Liver (tissue), 8 donors: ENCODE measurements at regions not wholly inside any gene's neighbourhood (a gene's known extent, or its start where the extent isn't known, plus 50 kb on each side); places are given as distances from the start of the nearest gene placed in this dataset.
A peak's percentile ranks its signal among the peaks of the same experiment; 100 is the strongest.
"Not testable (repeated sequence)": the region's sequence is repeated elsewhere in the genome, so short reads cannot be mapped to it uniquely, and the experiment has no call there.

ENCODE experiments used
- DNase-seq: peaks from one replicate; pipeline ENCODE4 v3.0.0-alpha.2; 2017; ENCODE audit warnings: low spot score
- H3K27ac ChIP-seq, 2 donors: one replicate each; pipeline ENCODE4 v1.7.0; 2013; ENCODE audit warnings: inconsistent platforms in 2 of 2, low read length in 2 of 2, control low read depth in 1 of 2, low read depth in 1 of 2, mild to moderate bottlenecking in 1 of 2
- H3K27me3 ChIP-seq, 4 donors: one replicate each; pipeline versions ENCODE4 v1.6.1 to v1.7.0; 2013; ENCODE audit warnings: low read length in 3 of 4, inconsistent platforms in 1 of 4, mild to moderate bottlenecking in 1 of 4, moderate library complexity in 1 of 4; ENCODE audit not compliant: control insufficient read depth in 4 of 4, insufficient read depth in 4 of 4
- H3K36me3 ChIP-seq, 4 donors: one replicate each; pipeline versions ENCODE4 v1.6.1 to v1.7.0; 2013; ENCODE audit warnings: low read length in 3 of 4, mild to moderate bottlenecking in 3 of 4, low read depth in 1 of 4, moderate library complexity in 1 of 4; ENCODE audit not compliant: control insufficient read depth in 4 of 4, insufficient read depth in 3 of 4
- H3K4me1 ChIP-seq, 4 donors: one replicate each; pipeline versions ENCODE4 v1.6.1 to v1.7.0; 2013; ENCODE audit warnings: low read length in 3 of 4, mild to moderate bottlenecking in 3 of 4, moderate library complexity in 1 of 4; ENCODE audit not compliant: control insufficient read depth in 4 of 4, insufficient read depth in 4 of 4
- H3K4me3 ChIP-seq, 3 donors: one replicate each; pipeline versions ENCODE4 v1.6.1 to v1.7.0; 2013; ENCODE audit warnings: low read length in 3 of 3, control low read depth in 1 of 3, low read depth in 1 of 3, mild to moderate bottlenecking in 1 of 3
- H3K9ac ChIP-seq, 2 donors: one replicate each; pipeline ENCODE4 v1.7.0; 2013; ENCODE audit warnings: low read length in 2 of 2, mild to moderate bottlenecking in 2 of 2, moderate library complexity in 2 of 2, control low read depth in 1 of 2, low read depth in 1 of 2
- H3K9me3 ChIP-seq, 4 donors: one replicate each; pipeline versions ENCODE4 v1.6.1 to v1.7.0; 2013; ENCODE audit warnings: low read length in 3 of 4; ENCODE audit not compliant: control insufficient read depth in 4 of 4
- ATF3 ChIP-seq: IDR thresholded peaks from 2 replicates; pipeline ENCODE4 v1.6.1; 2016; ENCODE audit warnings: antibody characterized with exemption
- EGR1 ChIP-seq, 2 donors: IDR thresholded peaks; 2 replicates each; pipeline ENCODE4 v1.6.1; 2016 to 2018; ENCODE audit warnings: antibody characterized with exemption in 2 of 2, low read depth in 2 of 2
- FOXA1 ChIP-seq: IDR thresholded peaks from 2 replicates; pipeline ENCODE4 v1.6.1; 2016; ENCODE audit warnings: antibody characterized with exemption
- FOXA2 ChIP-seq: IDR thresholded peaks from 2 replicates; pipeline ENCODE4 v1.6.1; 2016; ENCODE audit warnings: antibody characterized with exemption
- GABPA ChIP-seq, 2 donors: IDR thresholded peaks in 1 of 2; conservative IDR thresholded peaks in 1 of 2; 2 replicates each; pipeline ENCODE4 v1.6.1; 2016; ENCODE audit warnings: antibody characterized with exemption in 2 of 2, mild to moderate bottlenecking in 1 of 2, moderate library complexity in 1 of 2
- HNF4A ChIP-seq, 2 donors: conservative IDR thresholded peaks; 2 replicates each; pipeline ENCODE4 v1.6.1; 2016; ENCODE audit warnings: antibody characterized with exemption in 2 of 2, mild to moderate bottlenecking in 2 of 2
- HNF4G ChIP-seq: IDR thresholded peaks from 2 replicates; pipeline ENCODE4 v1.6.1; 2016; ENCODE audit warnings: antibody characterized with exemption
- JUND ChIP-seq, 2 donors: IDR thresholded peaks; 2 replicates each; pipeline ENCODE4 v1.6.1; 2016; ENCODE audit warnings: antibody characterized with exemption in 2 of 2
- NR2F2 ChIP-seq: IDR thresholded peaks from 2 replicates; pipeline ENCODE4 v1.6.1; 2016; ENCODE audit warnings: antibody characterized with exemption
- RAD21 ChIP-seq, 2 donors: IDR thresholded peaks; 2 replicates each; pipeline ENCODE4 v1.6.1; 2016; ENCODE audit warnings: antibody characterized with exemption in 2 of 2, mild to moderate bottlenecking in 2 of 2
- RXRA ChIP-seq, 2 donors: IDR thresholded peaks; 2 replicates each; pipeline ENCODE4 v1.6.1; 2017 to 2018; ENCODE audit warnings: antibody characterized with exemption in 2 of 2, mild to moderate bottlenecking in 1 of 2
- TAF1 ChIP-seq: conservative IDR thresholded peaks from 2 replicates; pipeline ENCODE4 v1.6.1; 2016; ENCODE audit warnings: antibody characterized with exemption, mild to moderate bottlenecking
- YY1 ChIP-seq: IDR thresholded peaks from 2 replicates; pipeline ENCODE4 v1.6.1; 2016; ENCODE audit warnings: antibody characterized with exemption, mild to moderate bottlenecking
- ZBTB33 ChIP-seq: IDR thresholded peaks from 2 replicates; pipeline ENCODE4 v1.6.1; 2016; ENCODE audit warnings: antibody characterized with exemption
- WGBS: extraction: QIAGEN DNeasy Blood & Tissue Kit; methylation state at CpG from one replicate; pipeline ENCODE4 v1.1.7; 2013; 5-methylcytosine and 5-hydroxymethylcytosine counted together
- TF ChIP-seq, protein P1 (sequence below): fragments of 150-350 bp; IDR thresholded peaks from 2 replicates; pipeline ENCODE4 v1.5.1; 2017; ENCODE audit warnings: improper control_type of control experiment, low read depth, low read length; ENCODE audit not compliant: missing input control
- donor health status: healthy.
- donor health status: healthy.
- donor health status: healthy.
- donor health status: healthy.
- donor health status: healthy.

DNA sequence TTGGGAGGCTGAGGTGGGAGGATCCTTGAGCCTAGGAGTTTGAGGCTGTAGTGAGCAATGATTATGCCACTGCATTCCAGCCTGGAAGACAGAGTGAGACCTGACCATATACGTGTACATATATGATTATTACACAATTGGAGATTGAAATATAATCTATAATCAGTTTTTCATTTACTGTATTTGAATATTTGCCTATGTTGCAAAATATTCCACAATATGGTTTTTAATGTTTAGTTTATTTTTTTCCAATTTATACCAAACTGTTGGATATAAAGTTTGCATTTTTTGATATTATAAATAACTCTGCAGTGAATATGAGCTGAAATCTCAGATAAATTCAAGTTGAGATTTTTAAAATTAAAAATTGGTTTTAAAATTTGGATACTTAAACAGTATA lies 79.6 kb upstream of the SIRPG start:
- H3K9me3 ChIP-seq, result no peaks in the 10 kb centered on the region
- H3K27ac ChIP-seq, result no peak overlapping the region
- WGBS, result 78% methylated on average over 1 of the region's 1 CpG
- H3K9ac ChIP-seq, result no peak overlapping the region
- TF ChIP-seq FOXA2, result no peak
- TF ChIP-seq HNF4G, result no peak
- no peaks in the 10 kb centered on the region for H3K4me1 ChIP-seq
- DNase-seq, result no peak
- no peak overlapping the region for H3K4me3 ChIP-seq
- no peaks in the 10 kb centered on the region for H3K27me3 ChIP-seq
- no peaks in the 10 kb centered on the region for H3K36me3 ChIP-seq

DNA sequence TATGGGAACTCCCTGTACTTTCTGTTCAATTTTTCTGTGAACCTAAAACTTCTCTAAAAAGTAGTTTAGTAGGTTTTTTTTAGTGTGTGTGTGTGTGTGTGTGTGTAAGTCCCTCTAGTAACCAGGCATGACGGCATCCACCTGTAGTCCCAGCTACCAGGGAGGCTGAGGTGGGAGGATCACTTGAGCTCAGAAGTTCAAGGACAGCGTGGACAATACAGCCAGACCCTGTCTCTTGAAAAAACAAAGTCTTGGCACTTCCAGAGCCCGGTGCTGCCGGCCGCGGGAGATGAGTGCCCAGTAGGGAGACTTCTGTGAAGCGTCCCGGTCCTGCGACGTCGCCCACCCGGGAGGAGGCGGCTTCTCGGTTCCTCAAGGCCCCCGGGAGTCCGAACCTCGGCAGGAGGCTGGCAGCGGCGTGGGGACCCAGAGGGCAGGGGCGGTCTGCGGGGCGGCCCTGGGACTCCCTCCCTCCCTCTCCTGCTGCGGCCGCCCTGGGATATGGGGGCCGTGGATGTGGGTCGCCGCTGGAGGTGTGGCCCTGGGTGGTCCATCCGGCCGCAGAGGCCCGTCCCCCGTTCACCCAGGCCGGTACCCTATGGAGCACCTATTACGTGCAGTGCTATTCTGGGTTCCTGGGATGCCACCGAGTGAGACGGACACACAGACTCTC lies 78.0 kb upstream of the SIRPG start:
- DNase-seq, result no peak
- H3K9me3 ChIP-seq, result no peaks in the 10 kb centered on the region
- TF ChIP-seq FOXA2, result no peak
- no peak for TF ChIP-seq RXRA (IDR thresholded peaks at IDR 0.05)
- TF ChIP-seq YY1, result no peak
- no peak for TF ChIP-seq FOXA1
- no peak for TF ChIP-seq RAD21 (IDR thresholded peaks at IDR 0.05)
- no peak for TF ChIP-seq HNF4G
- TF ChIP-seq EGR1 (IDR thresholded peaks at IDR 0.05; ENCODE audit: low read depth in 2 of 2), result no peak
- no peak for TF ChIP-seq TAF1
- TF ChIP-seq ZBTB33, result no peak
- TF ChIP-seq HNF4A (conservative IDR thresholded peaks at IDR 0.05), result no peak
- no peak for TF ChIP-seq GABPA (IDR thresholded peaks at IDR 0.05 in 1 of 2, conservative IDR thresholded peaks at IDR 0.05 in 1 of 2)
- TF ChIP-seq, protein P1, sequence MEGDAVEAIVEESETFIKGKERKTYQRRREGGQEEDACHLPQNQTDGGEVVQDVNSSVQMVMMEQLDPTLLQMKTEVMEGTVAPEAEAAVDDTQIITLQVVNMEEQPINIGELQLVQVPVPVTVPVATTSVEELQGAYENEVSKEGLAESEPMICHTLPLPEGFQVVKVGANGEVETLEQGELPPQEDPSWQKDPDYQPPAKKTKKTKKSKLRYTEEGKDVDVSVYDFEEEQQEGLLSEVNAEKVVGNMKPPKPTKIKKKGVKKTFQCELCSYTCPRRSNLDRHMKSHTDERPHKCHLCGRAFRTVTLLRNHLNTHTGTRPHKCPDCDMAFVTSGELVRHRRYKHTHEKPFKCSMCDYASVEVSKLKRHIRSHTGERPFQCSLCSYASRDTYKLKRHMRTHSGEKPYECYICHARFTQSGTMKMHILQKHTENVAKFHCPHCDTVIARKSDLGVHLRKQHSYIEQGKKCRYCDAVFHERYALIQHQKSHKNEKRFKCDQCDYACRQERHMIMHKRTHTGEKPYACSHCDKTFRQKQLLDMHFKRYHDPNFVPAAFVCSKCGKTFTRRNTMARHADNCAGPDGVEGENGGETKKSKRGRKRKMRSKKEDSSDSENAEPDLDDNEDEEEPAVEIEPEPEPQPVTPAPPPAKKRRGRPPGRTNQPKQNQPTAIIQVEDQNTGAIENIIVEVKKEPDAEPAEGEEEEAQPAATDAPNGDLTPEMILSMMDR, result no peak
- TF ChIP-seq NR2F2, result no peak
- no peak for TF ChIP-seq ATF3

DNA sequence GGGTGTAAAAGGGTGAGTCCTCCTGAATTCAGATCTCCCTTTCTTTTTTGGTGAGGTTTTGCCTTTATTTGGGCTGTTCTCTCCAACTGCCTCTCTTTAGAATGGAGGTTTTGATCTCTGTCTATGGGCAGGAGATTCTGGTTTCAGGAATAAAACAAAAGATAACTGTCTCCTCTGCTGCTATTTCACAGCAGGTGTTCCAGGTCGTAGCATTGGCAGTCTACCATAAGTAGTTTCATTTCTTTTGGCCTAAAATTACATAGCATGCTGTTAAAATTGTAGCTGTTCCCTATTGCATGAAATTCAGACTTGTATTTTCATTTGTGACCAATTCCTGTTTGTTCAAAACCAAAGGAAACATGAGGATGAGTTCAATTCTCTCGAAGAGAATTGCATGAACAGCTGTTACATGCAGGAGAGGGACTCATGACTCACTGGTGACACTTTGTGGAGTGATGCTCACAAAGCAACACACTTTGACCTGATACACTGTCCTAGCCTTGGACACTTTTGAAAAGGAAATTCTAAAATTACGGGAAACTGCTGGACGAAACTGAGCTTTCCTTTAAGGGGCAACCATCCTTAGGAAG lies 76.8 kb upstream of the SIRPG start:
- no peaks in the 10 kb centered on the region for H3K9me3 ChIP-seq
- H3K36me3 ChIP-seq, result no peaks in the 10 kb centered on the region
- no peaks in the 10 kb centered on the region for H3K27me3 ChIP-seq
- no peaks in the 10 kb centered on the region for H3K4me1 ChIP-seq
- H3K9ac ChIP-seq, result no peak overlapping the region
- peak; percentile 48 to 49 for TF ChIP-seq RAD21 (IDR thresholded peaks at IDR 0.05)
- no peak for TF ChIP-seq JUND (IDR thresholded peaks at IDR 0.05)
- no peak for TF ChIP-seq FOXA1
- TF ChIP-seq, protein P1, result peak; percentile 4
- WGBS, result 39% methylated on average over 4 of the region's 4 CpGs
- H3K4me3 ChIP-seq, result no peak overlapping the region
- no peak for DNase-seq
- H3K27ac ChIP-seq, result no peak overlapping the region

More for the DNA sequence above, 78.0 kb upstream of the SIRPG start:
- no peak overlapping the region for H3K27ac ChIP-seq
- no peak overlapping the region for H3K4me3 ChIP-seq
- H3K27me3 ChIP-seq, result no peaks in the 10 kb centered on the region
- H3K4me1 ChIP-seq, result no peaks in the 10 kb centered on the region
- no peaks in the 10 kb centered on the region for H3K36me3 ChIP-seq
- 88% methylated on average over 35 of the region's 35 CpGs for WGBS
- H3K9ac ChIP-seq, result no peak overlapping the region

GRCh38 chr20:1731828-1732375 lies 74.3 kb upstream of the SIRPG start:
- 79% methylated on average over 6 of the region's 6 CpGs for WGBS
- H3K9me3 ChIP-seq, H3K4me3 ChIP-seq, H3K36me3 ChIP-seq, H3K9ac ChIP-seq, H3K27me3 ChIP-seq, H3K4me1 ChIP-seq, H3K27ac ChIP-seq, DNase-seq: not testable (repeated sequence)
